Stimulated activated CD4-positive, alpha-beta T cell treated with anti-CD3 and anti-CD28 coated beads, TNF-alpha, amount 100 ng/mL, for 24 hours (primary cell): ENCODE measurements at regions not wholly inside any gene's neighbourhood (a gene's known extent, or its start where the extent isn't known, plus 50 kb on each side); places are given as distances from the start of the nearest gene placed in this dataset.
"Not testable (repeated sequence)": the region's sequence is repeated elsewhere in the genome, so short reads cannot be mapped to it uniquely, and the experiment has no call there.

Experiments
- DNase-seq, 3 experiments: peaks; one replicate each; pipeline ENCODE4 v3.0.0-alpha.2; 2020; ENCODE audit warnings: low read depth in 3 of 3

DNA sequence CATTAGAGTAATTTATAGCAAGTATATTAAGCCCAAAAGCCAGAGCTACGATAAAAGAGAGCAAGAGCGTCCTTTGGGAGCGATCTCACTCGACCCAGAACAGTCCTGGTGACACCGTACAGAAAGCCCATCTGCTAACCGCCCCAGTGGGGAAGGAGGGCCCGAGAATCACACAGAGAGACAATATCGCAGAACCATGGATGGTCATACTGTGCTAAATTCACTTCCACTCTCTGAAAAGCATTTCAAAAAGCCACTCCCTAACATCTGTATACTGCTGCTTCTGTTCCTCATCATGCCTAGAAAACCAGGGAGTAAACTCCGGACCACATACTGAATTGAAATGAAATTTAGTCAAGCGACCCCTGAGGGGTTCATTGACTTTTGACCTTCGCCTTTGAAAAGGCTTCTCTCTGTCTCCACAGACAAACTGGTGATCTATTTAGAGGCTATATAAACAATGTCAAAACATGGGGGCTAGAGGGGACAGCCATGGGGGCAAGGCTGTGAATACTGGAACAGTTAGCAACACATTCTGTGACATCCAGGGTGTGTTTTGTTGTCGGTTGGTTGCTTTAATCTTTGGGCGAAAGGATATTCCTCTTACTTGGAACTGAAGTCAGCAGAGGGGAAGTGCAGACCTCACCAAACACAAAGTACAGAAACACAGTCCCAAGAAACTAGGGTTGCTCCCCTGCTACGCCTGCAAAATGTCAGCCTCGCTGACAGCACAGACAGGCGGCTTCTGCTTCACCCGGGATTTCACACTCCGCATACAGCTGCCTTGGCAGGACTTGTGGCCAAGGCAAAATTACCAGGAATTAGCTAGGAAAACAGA, 129.0 kb upstream of the RASGEF1B start:
- DNase-seq, result no peak

DNA sequence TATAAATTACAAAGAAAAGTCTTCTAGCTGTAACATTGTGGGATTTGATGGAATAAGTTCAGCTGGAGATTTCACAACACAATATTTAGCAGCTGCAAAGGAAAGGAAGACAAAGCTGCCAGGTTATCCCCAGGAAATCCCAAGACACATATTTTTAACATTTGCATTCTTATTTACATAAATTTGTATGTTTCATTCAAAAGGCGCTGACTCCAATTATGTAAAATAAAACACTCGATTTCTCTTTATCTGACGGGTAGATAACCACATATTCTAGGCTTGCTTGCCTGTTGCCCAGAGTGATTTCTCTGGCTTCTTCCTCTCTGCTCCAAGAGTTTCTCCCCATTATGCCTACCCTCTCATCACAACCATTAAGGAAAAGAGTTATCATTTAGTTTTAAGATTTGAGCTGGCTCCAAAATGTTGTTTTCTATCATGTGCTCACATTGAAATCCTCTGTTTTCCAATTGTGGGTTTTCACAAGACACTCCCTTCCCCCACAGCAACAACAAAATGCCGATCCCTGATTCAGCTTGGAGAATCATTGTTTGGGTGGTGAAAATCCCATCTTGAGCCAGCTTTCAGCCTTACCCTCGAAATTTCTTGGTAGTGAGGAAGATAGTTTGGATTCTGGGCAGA, 128.2 kb upstream of the RASGEF1B start:
- DNase-seq, result no peak

DNA sequence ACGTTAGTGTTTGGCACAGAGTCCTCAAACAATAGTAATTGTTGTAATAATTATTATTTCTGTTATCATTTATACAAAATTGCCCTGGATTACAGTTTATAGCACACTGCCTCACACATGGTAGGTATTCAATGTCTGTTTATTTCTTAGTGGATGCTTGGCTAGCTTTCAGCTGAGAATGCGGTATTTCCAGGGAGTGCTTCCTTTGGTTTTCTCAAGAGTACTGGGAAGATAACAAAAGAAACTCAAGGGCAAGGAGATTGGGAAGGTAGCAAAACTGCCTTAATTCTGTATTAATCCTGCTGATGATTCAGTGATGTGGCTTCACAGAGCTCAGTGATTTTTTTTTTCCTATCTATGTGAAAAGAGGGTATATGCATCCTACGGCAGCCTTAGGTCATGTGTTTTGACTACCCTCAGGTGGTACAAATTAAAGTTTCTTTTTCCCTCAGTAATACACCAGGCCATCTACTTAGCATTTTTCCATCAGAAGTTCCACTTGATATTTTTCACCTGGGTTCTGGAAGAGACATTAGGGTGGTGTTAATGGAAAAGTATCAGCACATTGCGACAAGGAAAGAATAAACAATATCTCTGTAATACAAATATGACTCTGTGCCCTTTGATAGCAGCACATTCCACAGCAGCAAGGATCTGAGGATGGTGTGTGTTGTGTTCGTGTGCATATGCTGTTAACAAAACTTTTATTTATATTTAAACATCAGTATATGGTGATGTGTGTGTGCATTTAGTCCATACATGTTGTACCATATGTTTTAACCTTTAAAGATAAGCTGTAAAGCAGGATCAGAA, 124.3 kb upstream of the RASGEF1B start:
- DNase-seq, result no peak

DNA sequence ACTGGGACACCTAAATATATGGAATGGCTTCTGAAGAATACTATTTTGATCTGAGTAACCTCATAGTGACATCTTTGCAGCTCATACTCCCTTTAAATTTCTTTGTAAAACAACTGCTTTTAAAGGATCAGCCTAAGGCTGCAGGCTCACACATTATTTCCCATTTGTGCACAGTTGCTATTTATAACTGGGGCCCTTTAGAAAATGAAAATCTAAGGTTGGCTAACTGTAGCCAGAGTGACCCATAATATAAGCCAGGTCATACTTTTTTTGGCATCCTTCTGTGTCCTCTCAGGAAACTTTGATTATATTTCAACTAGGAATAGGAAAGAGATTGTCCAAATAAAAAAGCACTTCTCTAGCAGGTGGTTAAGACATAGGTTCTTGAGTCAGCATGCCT, 123.6 kb upstream of the RASGEF1B start:
- DNase-seq, result no peak

DNA sequence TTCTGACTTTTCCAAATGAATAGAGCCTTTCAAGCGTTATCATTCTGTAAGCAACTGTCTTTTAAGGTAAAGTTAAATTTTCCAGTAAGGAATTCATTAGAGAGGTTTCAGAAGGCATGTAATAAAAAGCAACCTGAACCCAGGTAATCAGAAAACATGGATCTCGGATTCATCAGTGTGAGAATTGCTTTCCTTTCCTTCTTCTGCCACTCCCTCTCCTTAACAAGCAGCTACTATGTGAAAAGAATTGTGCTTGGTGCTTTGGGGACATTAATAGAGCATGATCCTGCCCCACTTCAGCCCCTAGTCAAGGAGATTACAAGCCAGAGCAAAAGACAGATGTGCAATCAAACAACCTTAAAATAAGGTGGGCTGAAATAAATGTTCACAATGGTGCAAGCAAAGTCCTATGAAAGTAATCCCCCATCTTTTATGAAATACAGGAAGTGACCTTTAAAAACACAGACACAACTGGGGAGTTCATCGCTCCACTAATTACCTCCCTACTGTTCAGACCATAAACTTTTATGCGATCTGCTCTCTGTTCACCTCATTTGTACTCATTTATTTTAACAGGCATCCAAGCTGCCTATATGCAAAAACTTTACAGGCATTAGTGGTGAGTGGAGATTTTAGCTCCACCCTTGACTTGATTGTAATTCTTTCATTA, 122.9 kb upstream of the RASGEF1B start:
- no peak for DNase-seq

DNA sequence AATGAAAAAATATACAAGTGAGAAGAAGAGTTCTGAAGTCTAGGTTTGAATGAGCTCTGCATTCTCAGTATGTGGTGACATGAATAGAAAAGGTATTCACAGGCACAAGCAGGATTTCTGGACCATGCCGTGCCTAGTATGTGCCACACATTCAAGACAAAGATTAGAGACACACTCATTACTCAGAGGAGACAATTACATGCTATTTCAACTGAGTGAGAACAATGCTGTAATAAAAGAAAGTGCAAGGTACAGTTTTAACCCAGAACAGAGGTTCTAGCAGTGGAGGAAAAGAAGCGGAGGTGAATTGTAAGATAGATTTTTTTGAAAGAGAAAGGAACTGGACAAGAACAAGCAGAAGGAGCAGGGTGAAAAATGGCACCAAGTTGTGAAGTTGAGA, 121.0 kb upstream of the RASGEF1B start:
- no peak for DNase-seq

DNA sequence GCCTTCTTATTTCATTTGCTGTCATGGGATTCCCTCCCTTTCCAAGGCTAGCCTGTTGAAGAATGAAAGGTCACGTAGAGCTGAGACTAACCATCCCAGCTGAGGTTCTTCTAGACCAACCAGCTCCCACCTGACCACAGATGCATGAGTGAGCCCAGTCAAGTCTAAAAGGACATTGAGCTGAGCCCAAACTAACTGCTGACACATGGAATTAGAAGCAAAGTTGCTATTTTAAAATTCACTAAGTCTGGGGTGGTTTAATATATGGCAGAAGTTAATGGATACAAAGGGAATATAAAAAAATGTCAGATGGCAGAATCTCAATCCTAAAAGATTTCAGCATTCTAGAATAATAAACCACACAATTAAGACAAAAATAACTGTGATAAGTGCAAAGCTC, 118.9 kb upstream of the RASGEF1B start:
- DNase-seq, result no peak

DNA sequence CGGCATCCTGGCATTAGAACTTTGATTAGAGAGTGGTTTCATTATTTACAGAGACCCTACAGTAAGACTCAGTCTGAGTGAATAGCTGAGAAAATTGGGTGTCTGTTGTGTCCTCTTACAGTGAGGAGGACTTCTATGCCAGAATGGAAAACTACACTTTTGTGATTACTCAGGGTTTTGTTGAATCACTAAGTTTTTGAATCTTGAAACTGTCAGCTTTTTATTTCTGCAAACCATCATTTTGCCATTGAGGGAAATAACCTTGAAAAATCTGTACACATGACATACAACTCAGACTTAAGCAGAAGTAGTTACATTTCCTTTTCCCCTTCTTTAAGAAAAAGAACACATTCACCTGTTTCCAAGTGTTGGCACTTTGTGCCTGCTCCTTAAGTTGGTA, 117.6 kb upstream of the RASGEF1B start:
- no peak for DNase-seq

DNA sequence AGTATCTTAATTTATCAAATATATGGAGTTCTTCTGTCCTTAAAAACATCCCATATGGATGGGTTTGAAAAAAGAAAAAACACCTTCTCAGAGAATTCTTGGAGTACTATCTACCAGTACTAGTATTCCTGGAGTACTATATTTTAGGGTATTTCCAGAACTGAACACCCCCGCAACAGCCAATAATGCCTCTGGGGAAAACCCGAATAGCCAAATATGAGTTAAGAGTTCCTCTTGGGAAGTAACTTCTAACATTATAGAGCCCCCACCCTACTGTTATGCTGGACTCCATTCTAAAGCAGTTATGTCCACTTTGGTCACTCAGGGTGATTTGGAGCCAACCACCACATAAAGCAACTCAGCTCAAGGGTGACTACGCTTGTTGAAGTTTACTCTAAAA, 115.0 kb upstream of the RASGEF1B start:
- no peak for DNase-seq

DNA sequence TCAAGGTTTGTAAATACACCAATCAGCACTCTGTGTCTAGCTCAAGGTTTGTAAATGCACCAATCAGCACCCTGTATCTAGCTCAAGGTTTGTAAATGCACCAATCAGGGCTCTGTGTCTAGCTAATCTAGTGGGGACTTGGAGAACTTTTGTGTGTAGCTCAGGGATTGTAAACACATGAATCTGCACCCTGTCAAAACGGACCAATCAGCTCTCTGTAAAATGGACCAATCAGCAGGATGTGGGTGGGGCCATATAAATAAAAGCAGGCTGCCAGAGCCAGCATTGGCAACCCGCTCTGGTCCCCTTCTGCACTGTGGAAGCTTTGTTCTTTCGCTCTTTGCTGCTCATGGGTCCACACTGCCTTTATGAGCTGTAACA, 109.3 kb upstream of the RASGEF1B start:
- DNase-seq, result not testable (repeated sequence)

DNA sequence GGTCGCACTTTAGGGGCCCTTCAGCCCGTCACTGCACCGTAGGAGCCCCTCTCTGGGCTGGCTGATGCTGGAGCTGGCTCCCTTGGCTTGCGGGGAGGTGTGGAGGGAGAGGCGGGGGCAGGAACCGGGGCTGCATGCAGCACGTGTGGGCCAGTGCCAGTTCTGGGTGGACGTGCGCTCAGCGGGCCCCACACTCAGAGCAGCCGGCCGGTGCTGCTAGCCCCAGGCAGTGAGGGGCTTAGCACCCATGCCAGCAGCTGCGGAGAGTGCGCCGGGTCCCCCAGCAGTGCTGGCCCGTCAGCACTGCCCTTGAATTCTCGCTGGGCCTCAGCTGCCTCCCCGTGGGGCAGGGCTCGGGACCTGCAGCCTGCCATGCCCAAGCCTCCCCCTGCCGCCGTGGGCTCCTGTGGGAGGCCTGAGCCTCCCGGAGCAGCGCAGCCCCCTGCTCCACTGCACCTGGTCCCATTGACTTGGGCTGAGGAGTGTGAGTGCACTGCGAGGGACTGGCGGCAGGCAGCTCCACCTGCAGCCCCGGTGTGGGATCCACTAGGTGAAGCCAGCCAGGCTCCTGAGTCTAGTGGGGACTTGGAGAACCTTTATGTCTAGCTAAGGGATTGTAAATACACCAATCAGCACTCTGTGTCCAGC, 108.8 kb upstream of the RASGEF1B start:
- no peak for DNase-seq

DNA sequence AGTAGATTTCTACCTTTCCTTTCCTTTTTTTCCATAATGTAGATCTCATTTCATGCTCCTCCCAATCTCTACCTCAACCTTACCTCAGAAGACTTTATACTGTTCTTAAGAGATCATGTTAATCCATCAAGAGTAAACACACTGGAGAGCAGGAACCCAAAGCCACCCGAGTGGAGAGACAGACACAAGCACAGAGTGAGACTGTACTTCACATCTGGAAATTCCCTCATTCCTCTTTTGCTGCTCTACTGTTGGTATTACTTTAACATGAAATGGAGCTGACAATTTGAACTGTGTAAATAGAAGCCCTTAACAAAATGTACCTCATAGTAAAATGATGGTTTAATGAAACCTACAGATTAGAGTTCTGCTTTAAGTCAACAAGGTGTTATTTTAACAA, 105.7 kb upstream of the RASGEF1B start:
- DNase-seq, result no peak

DNA sequence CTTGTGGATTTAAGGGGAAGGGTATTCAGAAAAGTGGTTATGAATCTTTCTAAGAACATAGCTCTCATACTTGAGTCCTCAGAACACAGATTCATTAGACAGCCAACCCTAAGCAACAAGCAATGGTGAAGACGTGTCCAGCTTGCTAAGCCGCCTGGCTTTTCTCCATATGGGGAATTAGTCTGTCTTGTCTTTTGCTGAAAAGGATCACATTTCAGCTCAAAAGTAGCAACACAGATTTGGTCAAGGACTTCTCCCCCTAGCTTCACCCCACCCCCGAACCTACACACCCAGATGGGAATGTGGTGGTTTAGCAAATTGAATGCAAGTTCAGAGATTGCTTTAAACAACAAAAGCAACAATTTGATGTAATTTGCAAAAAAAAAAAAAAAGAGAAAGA, 103.3 kb upstream of the RASGEF1B start:
- no peak for DNase-seq

DNA sequence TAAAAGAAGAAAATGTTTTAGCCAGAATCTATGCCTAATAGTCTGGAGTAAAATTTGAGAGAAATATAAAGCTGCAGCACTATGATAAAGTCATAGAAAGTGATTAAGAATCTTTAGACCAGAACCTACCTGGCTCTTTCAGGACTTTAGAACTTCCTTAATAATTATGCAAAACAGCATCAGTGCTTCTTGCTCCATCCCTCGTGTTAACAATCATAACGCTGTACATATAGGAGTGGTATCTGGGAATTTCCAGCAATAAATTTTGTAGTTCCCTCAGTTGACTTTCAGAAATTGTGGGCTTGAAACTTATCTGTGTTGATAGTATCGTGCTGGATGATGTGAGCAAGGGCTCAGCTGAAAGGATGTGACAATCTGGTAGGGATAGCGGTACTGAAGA, 102.1 kb upstream of the RASGEF1B start:
- DNase-seq, result no peak

DNA sequence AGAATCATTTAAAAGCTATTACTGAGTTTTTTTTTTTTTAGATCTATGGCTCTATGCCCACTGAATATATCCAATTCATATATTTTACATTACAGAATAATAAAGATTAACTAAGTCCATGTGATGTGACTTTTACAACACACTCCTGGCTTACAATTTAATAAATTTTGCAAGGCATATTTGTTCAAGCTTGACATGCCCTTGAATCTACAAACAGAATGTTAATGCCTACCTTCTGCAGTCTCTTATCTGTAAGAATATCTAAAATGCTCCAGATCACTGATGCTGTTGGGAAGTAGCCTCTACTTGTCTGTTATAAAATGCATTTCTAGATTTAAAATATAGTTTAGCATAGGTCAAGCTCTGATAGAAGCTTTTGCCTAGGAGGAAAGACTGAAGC, 100.7 kb upstream of the RASGEF1B start:
- DNase-seq, result no peak

DNA sequence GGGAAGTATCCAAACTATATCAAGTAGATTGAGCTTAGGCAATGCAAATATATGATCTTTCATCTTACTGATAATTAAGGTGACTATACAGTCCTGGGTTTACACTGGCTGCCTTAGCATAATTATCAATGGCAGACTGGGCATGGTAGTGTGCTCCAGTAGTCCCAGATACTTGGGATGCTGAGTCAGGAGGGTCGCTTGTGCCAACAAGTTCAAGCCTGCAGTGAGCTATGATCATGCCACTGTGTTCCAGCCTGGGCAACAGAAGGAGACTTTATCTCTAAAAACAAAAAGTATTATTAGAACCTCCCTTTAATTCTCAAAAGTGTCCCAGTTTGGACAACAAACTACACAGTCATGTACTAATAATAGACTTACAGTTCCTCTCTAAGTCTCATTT, 99.4 kb upstream of the RASGEF1B start:
- DNase-seq, result no peak

DNA sequence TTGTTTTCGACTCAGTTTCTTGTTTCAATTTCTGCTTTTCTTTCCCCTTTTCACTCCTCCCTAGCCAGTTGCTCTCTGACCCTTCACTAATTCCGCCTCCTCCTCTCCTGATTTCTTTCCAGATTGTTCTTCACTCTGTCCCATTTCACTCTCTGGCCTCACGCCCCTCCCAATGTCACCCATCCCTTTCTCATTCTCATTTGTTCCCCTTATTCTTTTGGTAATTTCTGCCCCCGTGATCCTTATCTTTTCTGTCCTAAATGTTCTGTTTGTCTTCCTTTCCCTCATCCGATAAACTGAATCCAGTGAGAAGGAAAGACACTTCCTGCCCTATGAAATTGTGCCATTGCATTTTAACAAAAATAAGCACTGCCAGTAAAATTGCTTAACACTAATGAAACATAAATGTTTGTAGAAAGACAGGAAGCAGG, 94.5 kb upstream of the RASGEF1B start:
- no peak for DNase-seq

DNA sequence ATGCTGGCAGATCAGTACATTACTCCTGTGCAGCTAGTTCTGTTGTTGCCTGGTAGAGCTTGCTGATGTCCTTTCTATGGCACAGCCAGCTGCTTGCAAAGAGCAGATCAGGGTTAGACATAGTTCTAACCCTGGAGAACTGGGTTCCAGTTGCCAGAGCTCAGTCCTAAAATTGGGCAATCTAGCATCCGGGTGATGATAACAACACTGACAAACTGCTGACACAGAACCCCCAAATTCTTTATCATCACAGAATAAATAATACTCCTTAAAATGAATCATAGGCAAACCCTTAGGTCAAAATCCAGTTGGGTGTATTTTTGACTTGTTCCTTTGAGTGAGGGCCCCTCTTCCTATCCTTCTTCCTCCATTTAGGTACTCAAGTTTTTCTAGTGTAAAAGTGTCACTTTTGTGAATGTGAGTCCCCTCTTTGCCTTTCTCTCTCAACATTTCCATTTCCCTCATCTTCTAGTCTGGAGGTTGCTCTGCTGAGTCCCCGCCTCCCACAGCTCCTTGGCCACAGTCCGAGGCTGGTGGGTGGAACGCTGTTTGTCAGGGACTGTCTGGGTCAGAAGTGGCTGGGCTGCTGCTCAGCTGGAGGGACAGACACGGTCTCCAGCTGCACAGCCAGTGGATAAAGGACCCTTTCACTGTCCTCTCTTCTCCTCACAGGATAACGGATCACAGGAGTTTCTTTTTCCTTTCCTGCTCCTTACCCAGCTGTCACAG, 93.6 kb upstream of the RASGEF1B start:
- no peak for DNase-seq

DNA sequence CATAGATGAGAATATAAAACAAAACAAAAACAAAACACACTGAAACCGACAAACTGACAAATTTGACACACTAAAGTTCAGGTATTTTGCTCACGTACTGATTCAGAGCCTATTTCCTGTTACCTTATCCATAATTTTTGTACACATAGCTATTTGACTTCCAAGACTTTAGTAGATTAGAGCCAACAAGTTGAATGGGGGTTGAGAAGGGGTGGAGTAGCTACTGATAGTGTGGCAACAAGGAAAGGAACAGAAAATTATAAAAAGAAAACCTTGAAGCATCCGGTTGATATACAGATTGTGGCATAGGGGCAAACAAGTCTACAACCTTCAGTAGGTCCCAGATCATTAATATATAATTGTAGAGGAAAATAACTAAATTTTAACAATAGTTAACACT, 92.3 kb upstream of the RASGEF1B start:
- no peak for DNase-seq

DNA sequence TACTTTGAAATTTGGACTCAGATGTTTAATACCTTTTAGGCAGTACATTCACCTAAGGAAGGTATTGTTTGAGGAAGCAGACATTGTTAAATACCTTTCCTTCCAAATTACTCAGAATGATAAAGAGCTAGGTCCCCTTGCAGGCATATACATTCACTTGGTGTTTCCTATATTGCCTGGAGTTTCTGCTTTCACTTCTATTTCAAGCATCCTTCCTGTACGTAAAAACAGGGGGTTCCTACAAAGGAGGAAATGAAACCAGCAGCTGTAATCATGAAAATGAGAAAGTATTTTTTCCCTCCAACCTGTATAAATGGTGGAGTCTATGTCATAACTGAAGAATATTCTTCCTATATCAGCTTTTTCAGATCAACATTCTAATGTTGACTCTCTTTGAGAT, 90.4 kb upstream of the RASGEF1B start:
- DNase-seq, result no peak

DNA sequence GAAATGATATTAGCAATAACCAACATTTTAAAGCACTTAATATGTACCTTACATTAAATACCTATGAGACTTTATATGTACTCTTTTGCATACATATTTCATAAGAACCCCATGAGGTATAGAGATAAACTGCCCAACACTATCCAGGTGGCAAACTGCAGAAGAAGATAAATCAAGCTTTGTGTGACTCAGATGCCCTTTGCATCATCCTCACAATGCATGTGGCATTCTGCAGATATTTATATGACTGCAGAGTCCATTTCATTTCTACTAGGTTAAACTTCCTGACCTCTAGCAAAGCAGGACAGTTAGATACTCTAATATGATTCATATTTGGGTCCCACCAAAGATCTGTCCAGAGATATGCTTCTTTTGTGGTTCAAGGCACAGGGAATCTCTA, 85.6 kb upstream of the RASGEF1B start:
- no peak for DNase-seq
